ENCODE measurements at regions not wholly inside any gene's neighbourhood (a gene's known extent, or its start where the extent isn't known, plus 50 kb on each side); places are given as distances from the start of the nearest gene placed in this dataset.
"Not testable (repeated sequence)": the region's sequence is repeated elsewhere in the genome, so short reads cannot be mapped to it uniquely, and the experiment has no call there.

DNA sequence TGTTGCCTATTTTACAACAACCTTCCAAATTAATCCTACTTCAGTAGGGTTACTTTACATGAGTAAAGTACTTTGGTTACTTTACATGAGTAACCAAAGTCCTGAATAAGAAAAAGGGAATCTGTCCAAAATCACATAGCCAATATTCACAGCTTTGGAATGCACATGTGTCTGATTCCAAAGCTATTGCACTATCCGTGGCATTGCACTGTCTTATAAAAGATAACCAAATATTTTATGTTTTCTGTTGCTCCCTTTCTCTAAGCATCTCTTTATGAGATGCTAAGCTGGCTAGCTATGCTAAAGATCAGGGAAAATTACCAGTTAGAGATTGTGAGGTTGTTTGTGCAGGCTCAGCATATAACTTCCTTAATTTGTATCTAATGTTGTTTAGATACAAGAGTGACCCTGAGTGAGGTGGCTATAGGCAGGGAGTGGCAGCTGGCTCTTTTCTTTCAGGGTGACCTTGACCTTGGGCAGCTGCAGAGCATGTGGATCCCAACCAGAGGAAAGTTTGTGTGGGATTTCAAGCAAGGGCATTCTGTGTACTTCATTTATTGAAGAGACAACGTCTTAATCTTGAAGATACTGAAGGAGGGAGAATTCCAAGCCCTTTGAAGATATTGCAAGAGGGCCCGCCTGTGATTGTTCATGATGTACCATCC, 366.1 kb upstream of the ANKRD30A start:
- no peak for DNase-seq

GRCh38 chr10:36748128-36748871, 377.1 kb upstream of the ANKRD30A start:
- DNase-seq = no peak

GRCh38 chr10:36739884-36740445, 385.4 kb upstream of the ANKRD30A start:
- no peak for DNase-seq

DNA sequence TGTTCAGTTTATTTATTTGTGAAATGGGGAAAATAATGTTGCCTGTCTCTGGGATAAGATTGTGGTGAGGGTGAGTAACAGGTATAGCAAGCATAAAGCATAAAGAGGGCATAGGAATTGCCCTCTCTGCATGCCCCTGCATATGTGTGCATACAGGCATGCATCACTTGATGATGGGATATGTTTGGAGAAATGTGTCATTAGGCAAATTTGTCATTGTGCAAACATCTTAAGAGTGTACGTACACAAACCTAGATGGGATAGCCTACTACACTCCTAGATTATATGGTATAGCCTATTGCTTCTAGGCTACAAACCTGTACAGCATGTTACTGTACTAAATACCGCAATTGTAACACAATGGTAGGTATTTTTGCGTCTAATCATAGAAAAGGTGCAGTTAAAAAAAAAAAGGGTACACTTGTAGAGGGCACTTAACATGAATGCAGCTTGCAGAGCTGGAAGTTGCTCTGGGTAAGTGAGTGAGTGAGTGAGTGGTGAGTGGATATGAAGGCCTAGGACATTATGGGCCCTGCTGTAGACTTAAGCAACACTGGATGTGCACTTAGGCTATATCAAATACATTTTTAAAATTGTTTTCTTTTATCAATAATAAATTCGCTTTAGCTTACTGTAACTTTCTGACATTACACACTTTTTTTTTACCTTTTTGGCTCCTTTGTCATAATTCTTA, 386.5 kb upstream of the ANKRD30A start:
- DNase-seq = no peak

DNA sequence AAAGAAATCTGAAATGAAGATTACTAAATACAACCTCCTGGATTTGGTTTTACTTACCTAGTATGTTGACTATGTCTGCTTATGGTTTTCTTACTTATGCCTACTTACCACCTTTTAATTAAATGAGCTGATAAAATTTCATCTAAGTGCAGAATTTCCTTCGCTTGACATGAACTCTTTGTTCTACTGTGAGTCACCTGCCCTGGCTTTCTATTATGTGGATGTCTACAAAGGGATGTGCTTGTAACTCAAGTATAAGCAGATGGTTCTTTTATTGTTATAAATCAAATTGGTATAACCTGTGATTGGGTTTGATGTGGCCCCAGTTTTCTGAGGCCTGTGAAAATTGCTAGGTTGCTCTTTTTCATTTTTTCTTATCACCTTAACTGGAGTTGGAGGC, 389.1 kb upstream of the ANKRD30A start:
- DNase-seq = no peak

- DNase-seq = not testable (repeated sequence)
Measured at GRCh38 chr10:36734590-36734989, 390.8 kb upstream of the ANKRD30A start.

GRCh38 chr10:36730316-36730715, 395.1 kb upstream of the ANKRD30A start:
- DNase-seq = no peak

GRCh38 chr10:36728626-36729025, 396.8 kb upstream of the ANKRD30A start:
- no peak for DNase-seq

DNA sequence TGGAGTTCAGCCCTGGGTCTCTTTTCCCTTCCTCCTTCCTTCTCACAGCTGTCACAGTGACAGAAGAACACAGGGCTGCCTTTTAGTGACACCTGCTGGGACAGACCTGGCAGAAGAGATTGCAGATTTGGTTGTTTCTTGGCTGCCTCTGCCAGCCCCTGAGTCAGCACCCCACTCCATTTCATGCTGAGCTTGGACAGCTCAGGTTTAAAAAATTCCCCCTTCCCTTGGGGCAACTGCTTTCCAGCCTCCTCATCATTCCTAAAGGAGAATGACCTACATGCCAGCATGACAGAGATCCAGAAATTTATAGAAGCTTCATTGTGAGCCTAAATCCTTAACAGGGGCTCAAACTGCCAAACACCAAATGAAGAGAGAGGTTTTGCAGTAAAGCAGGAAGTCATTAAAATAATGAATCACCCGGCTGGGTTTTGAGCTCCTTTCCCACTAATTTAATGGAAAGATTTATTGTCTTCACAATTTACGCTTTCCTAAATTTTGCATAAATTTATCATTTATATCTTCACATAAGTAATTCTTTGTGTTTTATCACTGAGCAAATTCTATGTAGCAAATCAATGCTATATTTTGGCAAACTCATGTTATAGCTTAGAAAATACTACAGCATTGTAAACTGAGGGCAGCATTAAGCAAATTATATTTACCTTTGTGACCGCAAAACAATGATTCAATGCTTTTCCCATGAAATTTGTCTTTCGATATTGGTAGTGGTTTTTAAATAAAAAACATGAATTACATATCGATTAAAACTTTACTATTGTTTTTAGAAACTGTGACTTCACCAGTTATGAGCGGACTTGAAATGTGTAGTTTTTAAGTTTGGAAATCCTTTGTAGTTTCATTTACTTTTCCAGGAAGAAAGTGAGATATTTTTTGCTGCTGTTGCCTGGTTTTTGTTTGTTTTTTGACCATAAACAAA, 399.5 kb upstream of the ANKRD30A start:
- DNase-seq = no peak

GRCh38 chr10:36722777-36723176, 402.6 kb upstream of the ANKRD30A start:
- DNase-seq = no peak

GRCh38 chr10:36721871-36722270, 403.5 kb upstream of the ANKRD30A start:
- no peak for DNase-seq

GRCh38 chr10:36720895-36721294, 404.5 kb upstream of the ANKRD30A start:
- no peak for DNase-seq

- DNase-seq = no peak
Measured at GRCh38 chr10:36717118-36717517, 408.3 kb upstream of the ANKRD30A start.

DNA sequence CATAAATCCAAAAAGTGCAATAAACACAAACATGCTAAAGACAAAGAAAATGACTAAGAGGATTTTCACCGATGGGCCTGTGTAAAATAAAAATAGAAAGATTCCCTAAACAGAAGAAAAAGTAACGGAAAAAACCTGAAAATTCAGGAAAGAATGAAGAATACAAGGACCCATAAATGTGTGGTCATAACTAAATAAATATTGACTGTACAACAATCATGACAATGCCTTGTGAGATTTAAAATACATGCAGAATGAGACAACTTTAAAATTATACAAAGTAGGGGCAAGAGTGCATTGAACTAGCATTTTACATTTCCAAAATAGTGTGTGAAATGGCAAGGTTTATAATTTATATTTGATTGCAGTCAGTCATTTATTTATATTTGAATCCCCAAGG, 409.1 kb upstream of the ANKRD30A start:
- DNase-seq = no peak

GRCh38 chr10:36712695-36713094, 412.7 kb upstream of the ANKRD30A start:
- DNase-seq = no peak

DNA sequence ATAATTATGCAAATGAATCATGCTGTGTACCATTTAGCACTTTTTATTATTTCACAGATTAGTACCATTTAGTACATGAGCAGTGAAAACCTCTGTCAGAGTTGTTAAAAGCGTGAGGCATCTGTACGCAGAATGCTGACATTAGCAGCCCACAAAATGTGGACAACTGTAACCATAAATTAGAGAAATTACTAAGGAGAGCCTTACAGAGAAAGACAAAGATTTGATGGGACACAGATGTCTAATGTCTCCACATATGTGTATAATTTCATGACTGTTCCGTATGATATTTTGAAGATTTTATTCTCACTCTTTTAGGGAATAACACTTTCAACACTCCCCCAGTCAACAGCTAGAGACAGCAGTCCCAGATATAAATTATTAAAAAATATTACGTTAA, 414.0 kb upstream of the ANKRD30A start:
- no peak for DNase-seq

GRCh38 chr10:36704124-36704523, 421.3 kb upstream of the ANKRD30A start:
- no peak for DNase-seq

DNA sequence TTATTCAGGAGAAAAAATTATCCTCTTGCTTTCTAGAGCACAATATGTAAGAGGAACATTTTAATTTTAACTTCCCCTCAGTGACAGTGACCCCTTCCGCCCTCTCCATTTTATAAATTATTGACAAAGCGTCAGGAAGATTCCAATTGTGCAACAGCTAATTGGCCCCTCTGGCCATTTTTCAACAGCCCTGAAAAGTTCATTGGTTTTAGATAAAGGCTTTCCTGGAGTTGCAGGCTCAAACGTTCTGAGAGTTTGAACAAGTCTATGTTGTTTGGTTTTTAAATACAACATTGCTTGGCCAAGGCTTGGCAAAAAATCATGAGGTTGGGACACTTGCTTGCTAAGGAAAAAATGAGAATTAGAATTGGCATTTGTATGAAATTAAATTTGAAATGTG, 422.2 kb upstream of the ANKRD30A start:
- DNase-seq = no peak

DNA sequence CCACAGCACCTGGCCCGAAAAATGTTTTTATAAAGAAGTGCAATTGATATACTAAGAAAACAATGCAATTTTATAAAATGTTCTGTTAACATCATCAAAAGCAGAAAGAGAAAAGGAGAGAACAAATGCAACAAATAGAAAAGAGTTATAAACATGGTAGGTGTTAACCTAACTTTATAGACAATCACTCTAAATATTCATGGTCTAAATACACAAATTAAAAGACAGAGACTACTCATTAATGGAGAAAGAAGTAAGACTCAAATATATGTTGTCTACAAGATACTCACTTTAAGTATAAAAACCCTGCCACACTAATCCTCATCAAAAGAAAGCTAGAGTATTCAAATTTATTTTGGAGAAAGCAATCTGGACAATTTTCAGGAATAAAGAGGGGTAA, 425.3 kb upstream of the ANKRD30A start:
- no peak for DNase-seq

DNA sequence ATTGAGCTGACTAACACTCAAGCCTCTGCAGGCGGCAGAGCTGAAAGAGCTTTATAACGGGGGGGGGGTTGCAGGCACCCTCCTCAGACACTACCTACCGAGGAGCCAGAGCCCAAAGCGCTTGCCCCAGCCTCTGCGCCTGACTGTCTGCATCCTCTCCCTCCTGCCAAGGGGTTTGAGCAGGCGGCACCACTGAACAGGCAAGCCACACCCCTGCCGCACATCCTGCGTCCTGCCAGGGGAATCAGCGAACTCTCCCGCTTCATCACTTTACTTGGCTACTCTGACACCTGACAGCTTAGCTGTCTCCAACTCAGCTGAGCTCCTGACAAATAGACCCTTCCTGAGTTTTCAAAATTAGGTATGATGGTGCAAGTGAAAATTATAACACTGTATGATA, 432.6 kb upstream of the ANKRD30A start:
- no peak for DNase-seq

GRCh38 chr10:36688717-36689116, 436.7 kb upstream of the ANKRD30A start:
- no peak for DNase-seq

DNA sequence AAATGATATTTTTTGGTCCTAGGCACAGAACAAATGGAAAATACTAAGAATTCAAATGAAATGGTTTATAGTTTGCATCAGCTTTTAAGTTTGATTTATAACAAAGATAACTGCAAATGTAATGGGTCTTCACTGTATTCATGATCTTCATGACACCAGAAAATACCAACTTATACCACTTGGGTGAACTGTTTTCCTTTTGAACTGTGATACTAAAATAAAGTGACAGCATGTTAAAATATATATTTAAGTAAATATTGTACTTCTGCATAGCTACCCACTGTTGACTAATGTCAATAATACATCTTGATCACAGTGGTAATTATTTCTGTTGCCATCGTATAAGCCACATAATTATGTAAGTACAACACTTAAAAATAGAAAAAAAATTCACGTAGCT, 442.0 kb upstream of the ANKRD30A start:
- no peak for DNase-seq
